Glutamatergic neuron (in vitro differentiated cells): ENCODE measurements at regions not wholly inside any gene's neighbourhood (a gene's known extent, or its start where the extent isn't known, plus 50 kb on each side); places are given as distances from the start of the nearest gene placed in this dataset.

Source experiments
- DNase-seq: peaks from one replicate; pipeline ENCODE4 v3.0.0; 2022
- H3K27ac Mint-ChIP-seq: one replicate; pipeline ENCODE4 v1.8.0; 2020; ENCODE audit warnings: mild to moderate bottlenecking, mixed read lengths, inconsistent platforms; ENCODE audit not compliant: unreplicated experiment
- H3K27me3 Mint-ChIP-seq: one replicate; pipeline ENCODE4 v1.8.0; 2020; ENCODE audit warnings: mild to moderate bottlenecking, moderate library complexity, mixed read lengths, inconsistent platforms; ENCODE audit not compliant: unreplicated experiment
- H3K36me3 Mint-ChIP-seq: one replicate; pipeline ENCODE4 v1.8.0; 2020; ENCODE audit warnings: mild to moderate bottlenecking, mixed read lengths, inconsistent platforms; ENCODE audit not compliant: unreplicated experiment
- H3K4me1 Mint-ChIP-seq: one replicate; pipeline ENCODE4 v1.8.0; 2020; ENCODE audit warnings: mild to moderate bottlenecking, low read depth, mixed read lengths, inconsistent platforms; ENCODE audit not compliant: unreplicated experiment
- H3K4me3 Mint-ChIP-seq: one replicate; pipeline ENCODE4 v1.8.0; 2020; ENCODE audit warnings: mild to moderate bottlenecking, mixed read lengths, inconsistent platforms; ENCODE audit not compliant: unreplicated experiment
- H3K9me3 Mint-ChIP-seq: one replicate; pipeline ENCODE4 v1.8.0; 2020; ENCODE audit warnings: mild to moderate bottlenecking, moderate library complexity, mixed read lengths, inconsistent platforms; ENCODE audit not compliant: unreplicated experiment
- TF ChIP-seq, protein P1 (sequence below): fragments of 200-600 bp; sonication (generic); IDR thresholded peaks from one replicate; pipeline ENCODE4 v1.5.0; 2021; ENCODE audit not compliant: partially characterized antibody, unreplicated experiment

- no peak overlapping the region for H3K27ac Mint-ChIP-seq
- H3K36me3 Mint-ChIP-seq, result peaks cover 5% of the 10 kb centered on the region
- H3K4me3 Mint-ChIP-seq, result no peak overlapping the region
These were observed 72.9 kb downstream of the SLC10A2 start for GRCh38 chr13:102993348-102993747.

DNA sequence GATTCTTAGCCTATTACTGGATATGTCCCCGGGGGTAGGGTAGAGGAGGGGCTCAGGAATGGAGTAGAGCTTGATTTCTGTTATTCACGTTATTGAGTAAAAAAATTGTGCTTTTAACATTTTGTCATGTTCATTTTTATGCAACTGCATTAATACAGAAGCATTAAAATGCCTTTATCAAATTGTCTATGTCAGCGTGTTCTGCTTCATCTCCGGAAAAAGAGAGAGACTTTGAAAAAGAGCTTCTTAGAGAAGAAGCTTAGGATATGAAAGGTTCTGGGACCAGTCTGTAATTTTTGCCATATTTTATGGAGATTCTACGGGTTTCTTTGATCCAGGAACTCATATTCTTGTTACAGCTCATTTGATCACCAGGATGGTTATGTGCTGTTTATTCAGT, 82.0 kb downstream of the SLC10A2 start:
- Mint-ChIP-seq H3K36me3 (peaks cover 21% of the 10 kb centered on the region), H3K4me1 (no peaks in the 10 kb centered on the region), H3K27me3 (peaks cover 1% of the 10 kb centered on the region), H3K9me3 (peaks cover 10% of the 10 kb centered on the region), H3K4me3 (no peak overlapping the region), H3K27ac (no peak overlapping the region)
- no peak for DNase-seq
- TF ChIP-seq, protein P1, sequence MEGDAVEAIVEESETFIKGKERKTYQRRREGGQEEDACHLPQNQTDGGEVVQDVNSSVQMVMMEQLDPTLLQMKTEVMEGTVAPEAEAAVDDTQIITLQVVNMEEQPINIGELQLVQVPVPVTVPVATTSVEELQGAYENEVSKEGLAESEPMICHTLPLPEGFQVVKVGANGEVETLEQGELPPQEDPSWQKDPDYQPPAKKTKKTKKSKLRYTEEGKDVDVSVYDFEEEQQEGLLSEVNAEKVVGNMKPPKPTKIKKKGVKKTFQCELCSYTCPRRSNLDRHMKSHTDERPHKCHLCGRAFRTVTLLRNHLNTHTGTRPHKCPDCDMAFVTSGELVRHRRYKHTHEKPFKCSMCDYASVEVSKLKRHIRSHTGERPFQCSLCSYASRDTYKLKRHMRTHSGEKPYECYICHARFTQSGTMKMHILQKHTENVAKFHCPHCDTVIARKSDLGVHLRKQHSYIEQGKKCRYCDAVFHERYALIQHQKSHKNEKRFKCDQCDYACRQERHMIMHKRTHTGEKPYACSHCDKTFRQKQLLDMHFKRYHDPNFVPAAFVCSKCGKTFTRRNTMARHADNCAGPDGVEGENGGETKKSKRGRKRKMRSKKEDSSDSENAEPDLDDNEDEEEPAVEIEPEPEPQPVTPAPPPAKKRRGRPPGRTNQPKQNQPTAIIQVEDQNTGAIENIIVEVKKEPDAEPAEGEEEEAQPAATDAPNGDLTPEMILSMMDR, result no peak

More at GRCh38 chr13:102993348-102993747, 72.9 kb downstream of the SLC10A2 start:
- DNase-seq, result no peak
- H3K4me1 Mint-ChIP-seq, result no peaks in the 10 kb centered on the region
- H3K27me3 Mint-ChIP-seq, result no peaks in the 10 kb centered on the region
- peaks cover under 1% of the 10 kb centered on the region for H3K9me3 Mint-ChIP-seq
- TF ChIP-seq, protein P1, result no peak

GRCh38 chr13:102983496-102983895, 82.7 kb downstream of the SLC10A2 start:
- Mint-ChIP-seq H3K27me3 (peaks cover 1% of the 10 kb centered on the region), H3K4me3 (no peak overlapping the region), H3K27ac (no peak overlapping the region), H3K36me3 (peaks cover 18% of the 10 kb centered on the region), H3K4me1 (no peaks in the 10 kb centered on the region), H3K9me3 (peaks cover 10% of the 10 kb centered on the region)
- no peak for DNase-seq
- TF ChIP-seq, protein P1, result no peak

DNA sequence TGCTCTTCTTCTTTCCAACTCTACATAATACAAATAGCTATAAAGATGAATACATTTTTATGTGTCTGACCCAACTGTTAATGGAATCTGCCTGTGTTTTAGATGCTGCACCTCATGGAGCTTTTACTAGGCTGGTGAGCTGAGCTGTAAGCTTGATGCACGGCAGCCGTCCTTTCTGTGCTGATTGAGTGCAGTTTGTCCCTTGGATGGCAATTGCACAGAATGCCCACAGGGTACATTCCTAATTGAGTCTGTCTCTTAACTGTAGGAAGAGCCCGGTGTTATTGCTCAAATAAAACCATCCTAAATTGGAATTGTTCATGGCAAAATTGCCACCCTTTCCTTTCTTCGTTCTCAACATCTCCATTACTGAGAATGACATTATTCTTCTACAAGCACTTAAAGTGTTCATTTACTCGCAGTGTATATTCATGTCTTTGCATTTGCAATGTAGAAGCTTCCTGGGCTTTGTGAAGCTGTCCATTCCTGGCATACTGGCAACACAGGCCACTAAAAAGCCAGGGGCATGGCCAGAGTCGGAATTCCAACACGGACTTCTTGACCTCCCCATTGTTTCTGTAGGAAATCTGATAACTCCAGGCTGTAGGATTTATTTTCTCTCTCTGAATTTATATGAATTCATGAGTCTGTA, 85.8 kb downstream of the SLC10A2 start:
- Mint-ChIP-seq H3K4me3 (no peak overlapping the region), H3K9me3 (no peaks in the 10 kb centered on the region), H3K27ac (no peak overlapping the region), H3K36me3 (no peaks in the 10 kb centered on the region), H3K27me3 (no peaks in the 10 kb centered on the region), H3K4me1 (no peaks in the 10 kb centered on the region)
- DNase-seq, result no peak
- TF ChIP-seq, protein P1, result no peak

DNA sequence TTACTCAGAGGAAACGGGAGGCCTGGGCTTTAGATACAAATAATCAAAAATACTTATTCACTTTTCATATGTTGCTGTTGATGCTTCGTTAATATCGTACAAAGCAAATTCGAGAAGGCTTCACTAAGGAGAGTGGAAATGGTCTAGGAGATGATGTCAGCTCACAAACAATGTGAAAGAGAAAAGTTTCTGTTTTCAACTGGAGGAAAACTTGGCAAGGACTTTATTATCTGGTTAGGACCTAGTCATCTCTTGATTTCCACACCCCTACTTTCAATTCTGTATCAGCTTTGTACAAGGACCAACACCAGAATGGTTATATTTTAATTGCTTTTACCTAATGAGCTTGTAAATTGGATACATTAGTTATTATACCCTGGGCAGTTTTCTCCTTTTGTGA, 88.0 kb downstream of the SLC10A2 start:
- Mint-ChIP-seq H3K4me3 (no peak overlapping the region), H3K27me3 (no peaks in the 10 kb centered on the region), H3K36me3 (no peaks in the 10 kb centered on the region), H3K4me1 (peaks cover 5% of the 10 kb centered on the region), H3K27ac (no peak overlapping the region), H3K9me3 (no peaks in the 10 kb centered on the region)
- TF ChIP-seq, protein P1, result no peak
- no peak for DNase-seq
